ENCODE measurements at regions not wholly inside any gene's neighbourhood (a gene's known extent, or its start where the extent isn't known, plus 50 kb on each side); places are given as distances from the start of the nearest gene placed in this dataset.
"Not testable (repeated sequence)": the region's sequence is repeated elsewhere in the genome, so short reads cannot be mapped to it uniquely, and the experiment has no call there.

DNA sequence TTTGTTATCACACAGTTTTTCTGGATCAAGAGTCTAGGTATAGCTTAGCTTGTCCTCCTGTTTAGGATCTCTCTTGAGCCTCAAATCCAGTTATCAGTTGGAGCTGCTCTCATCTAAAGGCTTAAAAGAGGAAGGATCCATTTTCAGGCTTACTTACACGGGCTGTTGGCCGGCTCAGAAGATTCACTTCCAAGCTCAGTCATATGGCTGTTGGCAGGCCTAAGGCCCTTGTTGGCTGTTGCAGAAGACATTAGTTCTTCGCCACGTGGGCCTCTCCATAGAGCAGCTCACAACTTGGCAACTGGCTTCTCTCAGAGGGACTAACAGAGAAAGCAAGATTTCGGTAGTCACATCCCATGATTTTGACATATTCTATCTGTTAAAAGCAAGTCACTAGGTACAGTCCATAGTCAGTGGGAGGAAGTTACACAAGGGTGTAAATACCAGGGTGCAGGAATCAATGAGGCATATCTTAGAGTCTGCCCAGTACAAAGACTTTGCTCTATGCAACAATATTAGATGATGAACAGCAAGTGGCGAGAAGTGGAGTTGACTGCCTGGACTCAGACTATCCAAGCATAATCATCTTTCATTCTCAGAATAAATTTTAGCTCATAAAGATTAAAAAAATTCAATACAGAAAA lies 280.1 kb upstream of the MBL2 start:
- intact Hi-C loops (cut with DNase I, micrococcal nuclease): no loop called here
- Histone ChIP-seq H3K27me3 (ENCODE audit: control insufficient read depth in 1 of 2, insufficient read depth in 2 of 2, low read length in 2 of 2) (no peaks in the 10 kb centered on the region), H3K4me1 (ENCODE audit: insufficient read depth, low read length) (no peaks in the 10 kb centered on the region), H3K4me3 (ENCODE audit: low read length) (no peak overlapping the region), H3K36me3 (ENCODE audit: insufficient read depth, low read length) (no peaks in the 10 kb centered on the region), H3K27ac (ENCODE audit: low read depth in 1 of 2, low read length in 2 of 2) (no peak overlapping the region), H3K9me3 (ENCODE audit: control insufficient read depth in 1 of 2, insufficient read depth in 1 of 2, low read length in 2 of 2) (peaks cover 0 to 7% of the 10 kb centered on the region in 2 experiments)
- H3K36me3 Mint-ChIP-seq (ENCODE audit: low read depth): no peaks in the 10 kb centered on the region
- TF ChIP-seq, protein P1, sequence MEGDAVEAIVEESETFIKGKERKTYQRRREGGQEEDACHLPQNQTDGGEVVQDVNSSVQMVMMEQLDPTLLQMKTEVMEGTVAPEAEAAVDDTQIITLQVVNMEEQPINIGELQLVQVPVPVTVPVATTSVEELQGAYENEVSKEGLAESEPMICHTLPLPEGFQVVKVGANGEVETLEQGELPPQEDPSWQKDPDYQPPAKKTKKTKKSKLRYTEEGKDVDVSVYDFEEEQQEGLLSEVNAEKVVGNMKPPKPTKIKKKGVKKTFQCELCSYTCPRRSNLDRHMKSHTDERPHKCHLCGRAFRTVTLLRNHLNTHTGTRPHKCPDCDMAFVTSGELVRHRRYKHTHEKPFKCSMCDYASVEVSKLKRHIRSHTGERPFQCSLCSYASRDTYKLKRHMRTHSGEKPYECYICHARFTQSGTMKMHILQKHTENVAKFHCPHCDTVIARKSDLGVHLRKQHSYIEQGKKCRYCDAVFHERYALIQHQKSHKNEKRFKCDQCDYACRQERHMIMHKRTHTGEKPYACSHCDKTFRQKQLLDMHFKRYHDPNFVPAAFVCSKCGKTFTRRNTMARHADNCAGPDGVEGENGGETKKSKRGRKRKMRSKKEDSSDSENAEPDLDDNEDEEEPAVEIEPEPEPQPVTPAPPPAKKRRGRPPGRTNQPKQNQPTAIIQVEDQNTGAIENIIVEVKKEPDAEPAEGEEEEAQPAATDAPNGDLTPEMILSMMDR (IDR thresholded peaks at IDR 0.05): no peak
- no peak overlapping the region for H3K4me3 Mint-ChIP-seq
- no peaks in the 10 kb centered on the region for H3K27me3 Mint-ChIP-seq
- ATAC-seq (ENCODE audit: poor library complexity): no peak
- no peaks in the 10 kb centered on the region for H3K9me3 Mint-ChIP-seq
- POLR2A ChIA-PET: no interaction called here
- H3K4me1 Mint-ChIP-seq (ENCODE audit: low read depth): no peaks in the 10 kb centered on the region
- CTCF ChIA-PET: no interaction called here
- DNase-seq: no peak
- H3K27ac Mint-ChIP-seq: no peak overlapping the region

- TF ChIP-seq, protein P1 (IDR thresholded peaks at IDR 0.05): no peak
- Histone ChIP-seq H3K27me3 (ENCODE audit: control insufficient read depth in 1 of 2, insufficient read depth in 2 of 2, low read length in 2 of 2) (no peaks in the 10 kb centered on the region), H3K4me1 (ENCODE audit: insufficient read depth, low read length) (no peaks in the 10 kb centered on the region), H3K36me3 (ENCODE audit: insufficient read depth, low read length) (no peaks in the 10 kb centered on the region), H3K4me3 (ENCODE audit: low read length) (no peak overlapping the region), H3K27ac (ENCODE audit: low read depth in 1 of 2, low read length in 2 of 2) (no peak overlapping the region), H3K9me3 (ENCODE audit: control insufficient read depth in 1 of 2, insufficient read depth in 1 of 2, low read length in 2 of 2) (no peaks in the 10 kb centered on the region)
- DNase-seq (no peak), ATAC-seq (ENCODE audit: poor library complexity) (no peak)
- no peaks in the 10 kb centered on the region for H3K27me3 Mint-ChIP-seq
- H3K9me3 Mint-ChIP-seq: no peaks in the 10 kb centered on the region
- H3K4me3 Mint-ChIP-seq: no peak overlapping the region
- no peaks in the 10 kb centered on the region for H3K4me1 Mint-ChIP-seq (ENCODE audit: low read depth)
- intact Hi-C loops (cut with DNase I, micrococcal nuclease): no loop called here
- no peak overlapping the region for H3K27ac Mint-ChIP-seq
- POLR2A ChIA-PET: no interaction called here
- no peaks in the 10 kb centered on the region for H3K36me3 Mint-ChIP-seq (ENCODE audit: low read depth)
- CTCF ChIA-PET: no interaction called here
Observed at GRCh38 chr10:53045315-53045714, 272.7 kb upstream of the MBL2 start.

- POLR2A ChIA-PET; H3K4me3 ChIP-seq (ENCODE audit: low read length); H3K27ac Mint-ChIP-seq; H3K9me3 Mint-ChIP-seq; H3K27ac ChIP-seq (ENCODE audit: low read depth in 1 of 2, low read length in 2 of 2); H3K4me3 Mint-ChIP-seq; ATAC-seq (ENCODE audit: poor library complexity); CTCF ChIA-PET; H3K27me3 ChIP-seq (ENCODE audit: control insufficient read depth in 1 of 2, insufficient read depth in 2 of 2, low read length in 2 of 2); H3K4me1 Mint-ChIP-seq (ENCODE audit: low read depth); H3K9me3 ChIP-seq (ENCODE audit: control insufficient read depth in 1 of 2, insufficient read depth in 1 of 2, low read length in 2 of 2); intact Hi-C loops (cut with DNase I, micrococcal nuclease); H3K4me1 ChIP-seq (ENCODE audit: insufficient read depth, low read length); DNase-seq; H3K27me3 Mint-ChIP-seq; H3K36me3 Mint-ChIP-seq (ENCODE audit: low read depth); H3K36me3 ChIP-seq (ENCODE audit: insufficient read depth, low read length): not testable (repeated sequence)
Observed at GRCh38 chr10:53035823-53036222, 263.2 kb upstream of the MBL2 start.

DNA sequence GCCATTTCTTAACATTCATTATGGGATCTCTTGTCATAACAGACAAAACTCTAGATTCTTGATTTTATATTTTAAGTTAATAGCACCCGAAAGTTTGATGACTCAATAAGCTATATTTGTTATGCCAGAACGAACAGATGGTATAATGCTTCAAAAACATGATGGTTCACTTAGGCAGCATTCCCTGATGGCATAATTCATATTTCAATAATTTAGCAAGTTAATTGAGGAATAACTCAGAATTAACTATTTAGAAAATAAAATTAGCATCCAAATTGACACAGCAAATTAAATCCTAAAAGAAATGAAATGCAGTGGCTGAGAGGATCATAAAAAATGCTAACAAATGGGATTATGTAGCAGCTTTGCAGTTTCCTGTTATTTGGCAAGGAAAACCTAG lies 260.8 kb upstream of the MBL2 start:
- Histone ChIP-seq H3K4me3 (ENCODE audit: low read length) (no peak overlapping the region), H3K4me1 (ENCODE audit: insufficient read depth, low read length) (no peaks in the 10 kb centered on the region), H3K27ac (ENCODE audit: low read depth in 1 of 2, low read length in 2 of 2) (no peak overlapping the region), H3K36me3 (ENCODE audit: insufficient read depth, low read length) (no peaks in the 10 kb centered on the region), H3K9me3 (ENCODE audit: control insufficient read depth in 1 of 2, insufficient read depth in 1 of 2, low read length in 2 of 2) (peaks cover 0 to 3% of the 10 kb centered on the region in 2 experiments), H3K27me3 (ENCODE audit: control insufficient read depth in 1 of 2, insufficient read depth in 2 of 2, low read length in 2 of 2) (no peaks in the 10 kb centered on the region)
- Mint-ChIP-seq H3K9me3 (no peaks in the 10 kb centered on the region), H3K36me3 (ENCODE audit: low read depth) (no peaks in the 10 kb centered on the region), H3K27me3 (no peaks in the 10 kb centered on the region), H3K27ac (no peak overlapping the region), H3K4me3 (no peak overlapping the region), H3K4me1 (ENCODE audit: low read depth) (no peaks in the 10 kb centered on the region)
- ATAC-seq (ENCODE audit: poor library complexity) (no peak), DNase-seq (no peak)
- POLR2A ChIA-PET: no interaction called here
- CTCF ChIA-PET: no interaction called here
- intact Hi-C loops (cut with DNase I, micrococcal nuclease): no loop called here
- TF ChIP-seq, protein P1 (IDR thresholded peaks at IDR 0.05): no peak

GRCh38 chr10:53029872-53030849 lies 257.6 kb upstream of the MBL2 start:
- H3K4me1 ChIP-seq (ENCODE audit: insufficient read depth, low read length); POLR2A ChIA-PET; H3K36me3 Mint-ChIP-seq (ENCODE audit: low read depth); H3K4me1 Mint-ChIP-seq (ENCODE audit: low read depth); H3K4me3 ChIP-seq (ENCODE audit: low read length); H3K9me3 Mint-ChIP-seq; H3K36me3 ChIP-seq (ENCODE audit: insufficient read depth, low read length); CTCF ChIA-PET; H3K27ac Mint-ChIP-seq; ATAC-seq (ENCODE audit: poor library complexity); H3K9me3 ChIP-seq (ENCODE audit: control insufficient read depth in 1 of 2, insufficient read depth in 1 of 2, low read length in 2 of 2); H3K27ac ChIP-seq (ENCODE audit: low read depth in 1 of 2, low read length in 2 of 2); intact Hi-C loops (cut with DNase I, micrococcal nuclease); H3K27me3 Mint-ChIP-seq; H3K4me3 Mint-ChIP-seq; H3K27me3 ChIP-seq (ENCODE audit: control insufficient read depth in 1 of 2, insufficient read depth in 2 of 2, low read length in 2 of 2): not testable (repeated sequence)
- DNase-seq: peak in 2 of 14 experiments; percentile 28 to 38
